SK-N-SH (cell line): ENCODE measurements at regions not wholly inside any gene's neighbourhood (a gene's known extent, or its start where the extent isn't known, plus 50 kb on each side); places are given as distances from the start of the nearest gene placed in this dataset.

Source experiments
- CTCF ChIP-seq: fragments of 200-600 bp; sonication (generic); IDR thresholded peaks from 2 replicates; pipeline ENCODE4 v1.6.1; 2017; ENCODE audit warnings: antibody characterized with exemption, mild to moderate bottlenecking, moderate library complexity
- EP300 ChIP-seq, 2 experiments: IDR thresholded peaks; 2 replicates each; pipeline versions ENCODE4 v1.4.0 to v1.6.1; 2012; ENCODE audit warnings: borderline replicate concordance in 1 of 2, low read depth in 1 of 2, low read length in 1 of 2
- EZH2phosphoT487 ChIP-seq: fragments of 200-600 bp; sonication (generic); IDR thresholded peaks from 2 replicates; pipeline ENCODE4 v1.6.1; 2017; ENCODE audit warnings: low read depth, mixed run types, mild to moderate bottlenecking, antibody characterized with exemption, moderate library complexity, borderline replicate concordance
- GABPA ChIP-seq: IDR thresholded peaks from 2 replicates; pipeline ENCODE4 v1.4.0; 2012; ENCODE audit warnings: low read depth, mild to moderate bottlenecking
- PBX3 ChIP-seq: IDR thresholded peaks from 2 replicates; pipeline ENCODE4; 2012
- TAF1 ChIP-seq: IDR thresholded peaks from 2 replicates; pipeline ENCODE4 v1.6.1; 2012; ENCODE audit warnings: low read depth, mild to moderate bottlenecking, low read length, moderate library complexity, borderline replicate concordance
- TEAD4 ChIP-seq: IDR thresholded peaks from 2 replicates; pipeline ENCODE4 v1.4.0; 2012; ENCODE audit warnings: mild to moderate bottlenecking, borderline replicate concordance; ENCODE audit not compliant: insufficient read depth

DNA sequence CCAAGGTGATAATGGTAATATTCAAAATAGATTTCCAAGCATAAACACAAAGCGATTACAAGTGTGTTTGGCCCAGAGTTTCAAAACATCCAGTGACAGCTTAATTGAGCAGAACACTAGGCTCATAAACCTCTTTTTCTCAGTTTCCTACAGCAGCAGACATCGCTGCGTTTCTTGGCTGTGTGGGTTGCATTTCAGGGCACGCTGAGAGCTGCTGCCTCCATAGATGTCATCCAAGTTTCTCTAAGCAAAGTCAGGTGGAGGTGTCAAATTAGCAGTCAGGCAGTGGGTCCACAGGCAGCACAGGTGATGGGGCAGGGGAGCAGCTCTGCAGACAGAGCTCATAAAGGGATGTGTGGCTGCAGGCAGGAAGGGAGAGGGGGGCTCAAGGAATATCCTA, 50.5 kb upstream of the COL13A1 start:
- no peak for TF ChIP-seq TEAD4
- no peak for TF ChIP-seq CTCF
- TF ChIP-seq TAF1: no peak
- TF ChIP-seq EP300 (IDR thresholded peaks at IDR 0.05; ENCODE audit: borderline replicate concordance in 1 of 2, low read depth in 1 of 2, low read length in 1 of 2): no peak
- no peak for TF ChIP-seq EZH2phosphoT487
- no peak for TF ChIP-seq PBX3
- no peak for TF ChIP-seq GABPA
